H9 (cell line): ENCODE measurements at regions not wholly inside any gene's neighbourhood (a gene's known extent, or its start where the extent isn't known, plus 50 kb on each side); places are given as distances from the start of the nearest gene placed in this dataset.

Source experiments
- DNase-seq: peaks from one replicate; pipeline ENCODE4 v3.0.0-alpha.2; 2017
- H2AFZ ChIP-seq: one replicate; pipeline ENCODE4 v1.6.1; 2013; ENCODE audit warnings: mild to moderate bottlenecking, low read length, control low read depth, moderate library complexity
- H2AK5ac ChIP-seq: 2 replicates; pipeline ENCODE4 v1.6.1; 2013; ENCODE audit warnings: low read length, control low read depth, mixed read lengths; ENCODE audit not compliant: insufficient read length
- H2BK120ac ChIP-seq: one replicate; pipeline ENCODE4 v1.6.1; 2013; ENCODE audit warnings: low read depth, mild to moderate bottlenecking, low read length, control low read depth, inconsistent platforms; ENCODE audit not compliant: poor library complexity, severe bottlenecking
- H2BK12ac ChIP-seq: 2 replicates; pipeline ENCODE4 v1.6.1; 2013; ENCODE audit warnings: low read length, control low read depth, mixed read lengths, low read depth; ENCODE audit not compliant: insufficient read length
- H2BK15ac ChIP-seq: 2 replicates; pipeline ENCODE4 v1.6.1; 2013; ENCODE audit warnings: low read depth, low read length, control low read depth
- H2BK20ac ChIP-seq: one replicate; pipeline ENCODE4 v1.6.1; 2013; ENCODE audit warnings: low read depth, mild to moderate bottlenecking, low read length, control low read depth, inconsistent platforms; ENCODE audit not compliant: poor library complexity, severe bottlenecking
- H2BK5ac ChIP-seq: 2 replicates; pipeline ENCODE4 v1.6.1; 2013; ENCODE audit warnings: low read length, control low read depth, mixed read lengths; ENCODE audit not compliant: insufficient read length
- H3K14ac ChIP-seq: 2 replicates; pipeline ENCODE4 v1.6.1; 2013; ENCODE audit warnings: low read length, control low read depth; ENCODE audit not compliant: insufficient read depth
- H3K18ac ChIP-seq: 2 replicates; pipeline ENCODE4 v1.6.1; 2013; ENCODE audit warnings: low read depth, mild to moderate bottlenecking, mixed read lengths, low read length, control low read depth; ENCODE audit not compliant: insufficient read length
- H3K23ac ChIP-seq: 2 replicates; pipeline ENCODE4 v1.6.1; 2013; ENCODE audit warnings: low read length, control low read depth, mixed read lengths, low read depth; ENCODE audit not compliant: insufficient read length
- H3K23me2 ChIP-seq: 2 replicates; pipeline ENCODE4 v1.6.1; 2013; ENCODE audit warnings: low read depth, mild to moderate bottlenecking, mixed read lengths, low read length, control low read depth; ENCODE audit not compliant: insufficient read length, poor library complexity, severe bottlenecking
- H3K27ac ChIP-seq: 2 replicates; pipeline ENCODE4 v1.5.1; 2013; ENCODE audit warnings: low read length, control low read depth, mixed read lengths, low read depth; ENCODE audit not compliant: insufficient read length
- H3K27me3 ChIP-seq: 2 replicates; pipeline ENCODE4 v1.6.1; 2013; ENCODE audit warnings: low read length, control low read depth, inconsistent platforms; ENCODE audit not compliant: insufficient read depth
- H3K4ac ChIP-seq: 2 replicates; pipeline ENCODE4 v1.6.1; 2013; ENCODE audit warnings: low read depth, mild to moderate bottlenecking, control low read depth, inconsistent platforms, low read length, moderate library complexity
- H3K4me1 ChIP-seq: 2 replicates; pipeline ENCODE4 v1.6.1; 2013; ENCODE audit warnings: low read length, control low read depth, inconsistent platforms; ENCODE audit not compliant: insufficient read depth
- H3K4me2 ChIP-seq: 2 replicates; pipeline ENCODE4 v1.6.1; 2013; ENCODE audit warnings: low read length, control low read depth, mixed read lengths; ENCODE audit not compliant: insufficient read length, insufficient read depth
- H3K56ac ChIP-seq: 2 replicates; pipeline ENCODE4 v1.6.1; 2013; ENCODE audit warnings: low read depth, mild to moderate bottlenecking, mixed read lengths, low read length, control low read depth; ENCODE audit not compliant: insufficient read length
- H3K79me1 ChIP-seq: 2 replicates; pipeline ENCODE4 v1.6.1; 2013; ENCODE audit warnings: low read depth, mild to moderate bottlenecking, moderate library complexity, low read length, control low read depth, inconsistent platforms; ENCODE audit not compliant: insufficient read depth, poor library complexity, severe bottlenecking
- H3K79me2 ChIP-seq: 2 replicates; pipeline ENCODE4 v1.6.1; 2013; ENCODE audit warnings: low read length, control low read depth, inconsistent platforms; ENCODE audit not compliant: insufficient read depth
- H3K9ac ChIP-seq: 2 replicates; pipeline ENCODE4 v1.6.1; 2013; ENCODE audit warnings: low read length, control low read depth, mixed read lengths; ENCODE audit not compliant: insufficient read length; ENCODE audit errors: extremely low read depth
- H3K9me3 ChIP-seq: one replicate; pipeline ENCODE4 v1.6.1; 2013; ENCODE audit warnings: low read depth, low read length, inconsistent platforms; ENCODE audit not compliant: control insufficient read depth
- H3T11ph ChIP-seq: one replicate; pipeline ENCODE4 v1.6.1; 2013; ENCODE audit warnings: mild to moderate bottlenecking, low read length, control low read depth, inconsistent platforms
- H4K20me1 ChIP-seq: one replicate; pipeline ENCODE4 v1.6.1; 2013; ENCODE audit not compliant: control insufficient read depth, insufficient read length, insufficient read depth
- H4K5ac ChIP-seq: 2 replicates; pipeline ENCODE4 v1.6.1; 2013; ENCODE audit warnings: low read depth, mild to moderate bottlenecking, mixed read lengths, low read length, control low read depth; ENCODE audit not compliant: insufficient read length
- H4K8ac ChIP-seq: replicated peaks from 2 replicates; pipeline ENCODE4 v1.6.1; 2013; ENCODE audit warnings: low read length, control low read depth, mixed read lengths, low read depth; ENCODE audit not compliant: insufficient read length
- H4K91ac ChIP-seq: 2 replicates; pipeline ENCODE4 v1.6.1; 2013; ENCODE audit warnings: low read depth, mild to moderate bottlenecking, moderate library complexity, mixed read lengths, low read length, control low read depth; ENCODE audit not compliant: insufficient read length
- H3K27ac Mint-ChIP-seq, 3 experiments: 2 replicates in 2 of 3; 3 replicates in 1 of 3; pipeline ENCODE4 v1.8.0; 2020 to 2021; ENCODE audit warnings: mixed read lengths in 3 of 3, mild to moderate bottlenecking in 1 of 3, moderate library complexity in 1 of 3
- H3K27me3 Mint-ChIP-seq: 2 replicates; pipeline ENCODE4 v1.8.0; 2021; ENCODE audit warnings: low read depth, mild to moderate bottlenecking, moderate library complexity, mixed read lengths
- H3K36me3 Mint-ChIP-seq, 3 experiments: 2 replicates in 2 of 3; 3 replicates in 1 of 3; pipeline ENCODE4 v1.8.0; 2020 to 2021; ENCODE audit warnings: low read depth in 3 of 3, mixed read lengths in 3 of 3; ENCODE audit not compliant: insufficient read depth in 1 of 3
- H3K4me1 Mint-ChIP-seq, 2 experiments: 2 replicates each; pipeline ENCODE4 v1.8.0; 2020; ENCODE audit warnings: mixed read lengths in 2 of 2
- H3K4me3 Mint-ChIP-seq, 2 experiments: 2 replicates in 1 of 2; 3 replicates in 1 of 2; pipeline ENCODE4 v1.8.0; 2020 to 2021; ENCODE audit warnings: mild to moderate bottlenecking in 2 of 2, mixed read lengths in 2 of 2, moderate library complexity in 1 of 2
- H3K9me3 Mint-ChIP-seq, 2 experiments: 2 replicates in 1 of 2; 3 replicates in 1 of 2; pipeline ENCODE4 v1.8.0; 2020; ENCODE audit warnings: mild to moderate bottlenecking in 2 of 2, mixed read lengths in 2 of 2, moderate library complexity in 1 of 2
- CTCF ChIP-seq: fragments of 200-600 bp; sonication (generic); conservative IDR thresholded peaks from 3 replicates; pipeline ENCODE4 v1.8.0; 2021; ENCODE audit warnings: antibody characterized with exemption, mild to moderate bottlenecking
- WGBS: extraction: QIAGEN DNeasy Blood & Tissue Kit; methylation state at CpG from one replicate; pipeline ENCODE4 v1.1.7; 2013; ENCODE audit warnings: missing lambda C conversion rate, low lambda C conversion rate, mixed read lengths; ENCODE audit not compliant: insufficient read length; ENCODE audit errors: extremely low coverage; 5-methylcytosine and 5-hydroxymethylcytosine counted together

GRCh38 chr7:121510858-121511482 lies 114.9 kb upstream of the FAM3C start:
- Histone ChIP-seq H4K91ac (no peak overlapping the region), H3K23ac (no peak overlapping the region), H2AFZ (no peak overlapping the region), H2BK15ac (no peak overlapping the region), H3T11ph (no peak overlapping the region), H3K79me1 (no peaks in the 10 kb centered on the region), H3K4ac (no peak overlapping the region), H2BK120ac (no peak overlapping the region), H3K79me2 (no peaks in the 10 kb centered on the region), H3K14ac (no peak overlapping the region), H2AK5ac (no peak overlapping the region), H2BK12ac (no peak overlapping the region), H4K5ac (no peak overlapping the region), H2BK20ac (no peak overlapping the region), H3K18ac (no peak overlapping the region), H3K27ac (no peak overlapping the region), H3K4me1 (peaks cover 4% of the 10 kb centered on the region; the same call in 1 of the 2 replicates), H4K20me1 (no peaks in the 10 kb centered on the region), H3K9ac (no peak overlapping the region), H3K4me2 (no peak overlapping the region), H3K9me3 (peaks cover 23% of the 10 kb centered on the region), H3K56ac (no peak overlapping the region), H2BK5ac (no peak overlapping the region), H4K8ac (no peak overlapping the region), H3K23me2 (no peaks in the 10 kb centered on the region), H3K27me3 (no peaks in the 10 kb centered on the region)
- Mint-ChIP-seq H3K27me3 (peaks cover 2% of the 10 kb centered on the region; the same call in 1 of the 2 replicates), H3K27ac (peak overlapping the region in 1 of 3 experiments; percentile 45; a peak in 1 of 7 replicates), H3K4me3 (peak overlapping the region in 1 of 2 experiments; percentile 37; a peak in 1 of 5 replicates), H3K9me3 (peaks cover 37 to 40% of the 10 kb centered on the region in 2 experiments), H3K4me1 (peaks cover 20% of the 10 kb centered on the region in 2 experiments), H3K36me3 (peaks cover 30 to 52% (median 37%) of the 10 kb centered on the region in 3 experiments)
- DNase-seq: peak; percentile 67
- WGBS: no CpG with 5 or more reads among the region's 5 CpGs
- no peak for TF ChIP-seq CTCF
